HepG2 (cell line): ENCODE measurements at regions not wholly inside any gene's neighbourhood (a gene's known extent, or its start where the extent isn't known, plus 50 kb on each side); places are given as distances from the start of the nearest gene placed in this dataset.

Experiments
- BORCS8-MEF2B ChIP-seq: sonication (generic); formaldehyde crosslinking; IDR thresholded peaks from 2 replicates; pipeline ENCODE4 v1.8.0; 2022; ENCODE audit warnings: mild to moderate bottlenecking, missing genetic modification reagents
- GABPA ChIP-seq, 2 experiments: IDR thresholded peaks; 2 replicates each; pipeline ENCODE4 v1.6.1; 2011 to 2016; ENCODE audit warnings: low read depth in 2 of 2, low read length in 1 of 2, missing biosample characterization in 1 of 2, missing genetic modification characterization in 1 of 2
- HNF1A ChIP-seq, 2 experiments: sonication (generic) in 1 of 2; formaldehyde crosslinking in 1 of 2; IDR thresholded peaks; 2 replicates each; pipeline versions ENCODE4 v1.4.0 to v1.6.1; 2016 to 2020; ENCODE audit warnings: borderline replicate concordance in 1 of 2, low read depth in 1 of 2, mild to moderate bottlenecking in 1 of 2, missing genetic modification reagents in 1 of 2
- MBNL3 ChIP-seq: fragments of 250-450 bp; sonication (Bioruptor Pico); conservative IDR thresholded peaks from 2 replicates; pipeline ENCODE4 v1.8.0; 2022; ENCODE audit warnings: mild to moderate bottlenecking, inconsistent platforms
- NFE2L1 ChIP-seq: sonication (generic); formaldehyde crosslinking; IDR thresholded peaks from 2 replicates; pipeline ENCODE4 v1.4.0; 2020; ENCODE audit warnings: missing genetic modification reagents, mild to moderate bottlenecking, borderline replicate concordance
- NONO ChIP-seq, 2 experiments: fragments of 450-650 bp in 1 of 2; sonication (generic) in 1 of 2; formaldehyde crosslinking in 1 of 2; IDR thresholded peaks in 1 of 2; conservative IDR thresholded peaks in 1 of 2; 2 replicates each; pipeline versions ENCODE4 v1.6.1 to v1.8.0; 2017 to 2022; ENCODE audit warnings: mild to moderate bottlenecking in 1 of 2, missing genetic modification reagents in 1 of 2, moderate library complexity in 1 of 2
- RCOR2 ChIP-seq: IDR thresholded peaks from 2 replicates; pipeline ENCODE4 v1.6.1; 2016; ENCODE audit warnings: missing biosample characterization, missing genetic modification reagents
- SOX13 ChIP-seq, 3 experiments: fragments of 450-650 bp in 1 of 3; sonication (generic) in 1 of 3; formaldehyde crosslinking in 1 of 3; IDR thresholded peaks in 2 of 3; conservative IDR thresholded peaks in 1 of 3; 2 replicates each; pipeline versions ENCODE4 v1.5.0 to v1.6.1; 2016 to 2020; ENCODE audit warnings: antibody characterized with exemption in 1 of 3, mild to moderate bottlenecking in 1 of 3, missing compliant biosample characterization in 1 of 3, missing genetic modification reagents in 1 of 3, moderate library complexity in 1 of 3
- SRF ChIP-seq: IDR thresholded peaks from 2 replicates; pipeline ENCODE4 v1.6.1; 2011; ENCODE audit warnings: mild to moderate bottlenecking, low read depth, low read length, moderate library complexity
- TOE1 ChIP-seq: sonication (generic); formaldehyde crosslinking; IDR thresholded peaks from 2 replicates; pipeline ENCODE4 v1.4.0; 2020; ENCODE audit warnings: mild to moderate bottlenecking, missing genetic modification reagents
- ZFAT ChIP-seq: sonication (generic); formaldehyde crosslinking; conservative IDR thresholded peaks from 2 replicates; pipeline ENCODE4 v1.8.1; 2023; ENCODE audit warnings: missing genetic modification reagents, inconsistent platforms
- ZNF224 ChIP-seq: sonication (generic); formaldehyde crosslinking; IDR thresholded peaks from 2 replicates; pipeline ENCODE4 v1.5.0; 2020; ENCODE audit warnings: mild to moderate bottlenecking, missing genetic modification reagents
- ZNF343 ChIP-seq: sonication (generic); formaldehyde crosslinking; IDR thresholded peaks from 2 replicates; pipeline ENCODE4 v1.4.0; 2020; ENCODE audit warnings: mild to moderate bottlenecking, missing genetic modification reagents
- TF ChIP-seq, protein P1 (sequence below): sonication (generic); formaldehyde crosslinking; IDR thresholded peaks from 2 replicates; pipeline ENCODE4 v1.4.0; 2020; ENCODE audit warnings: missing genetic modification reagents
- TF ChIP-seq, protein P2 (sequence below): sonication (generic); formaldehyde crosslinking; IDR thresholded peaks from 2 replicates; pipeline ENCODE4 v1.9.0; 2021; ENCODE audit warnings: missing genetic modification reagents, mild to moderate bottlenecking, borderline replicate concordance
- TF ChIP-seq, protein P3 (sequence below): sonication (generic); formaldehyde crosslinking; IDR thresholded peaks from 2 replicates; pipeline ENCODE4 v1.4.0; 2020; ENCODE audit warnings: missing genetic modification reagents, mild to moderate bottlenecking, borderline replicate concordance

GRCh38 chr5:74953937-74954720, 87.9 kb upstream of the FAM169A start (continued):
- TF ChIP-seq, protein P1, sequence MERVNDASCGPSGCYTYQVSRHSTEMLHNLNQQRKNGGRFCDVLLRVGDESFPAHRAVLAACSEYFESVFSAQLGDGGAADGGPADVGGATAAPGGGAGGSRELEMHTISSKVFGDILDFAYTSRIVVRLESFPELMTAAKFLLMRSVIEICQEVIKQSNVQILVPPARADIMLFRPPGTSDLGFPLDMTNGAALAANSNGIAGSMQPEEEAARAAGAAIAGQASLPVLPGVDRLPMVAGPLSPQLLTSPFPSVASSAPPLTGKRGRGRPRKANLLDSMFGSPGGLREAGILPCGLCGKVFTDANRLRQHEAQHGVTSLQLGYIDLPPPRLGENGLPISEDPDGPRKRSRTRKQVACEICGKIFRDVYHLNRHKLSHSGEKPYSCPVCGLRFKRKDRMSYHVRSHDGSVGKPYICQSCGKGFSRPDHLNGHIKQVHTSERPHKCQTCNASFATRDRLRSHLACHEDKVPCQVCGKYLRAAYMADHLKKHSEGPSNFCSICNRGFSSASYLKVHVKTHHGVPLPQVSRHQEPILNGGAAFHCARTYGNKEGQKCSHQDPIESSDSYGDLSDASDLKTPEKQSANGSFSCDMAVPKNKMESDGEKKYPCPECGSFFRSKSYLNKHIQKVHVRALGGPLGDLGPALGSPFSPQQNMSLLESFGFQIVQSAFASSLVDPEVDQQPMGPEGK (CRISPR knock-in tag), result no peak; the same call in 1 of the 2 replicates
- TF ChIP-seq BORCS8-MEF2B (0 out of 2 replicates have a peak, but pooled peaks have one; percentile 43), SOX13 (IDR thresholded peaks at IDR 0.05) (peak; percentile 55; the same call in 1 of the 2 replicates), SOX13 (CRISPR knock-in tag; conservative IDR thresholded peaks at IDR 0.05 in 1 of 2, IDR thresholded peaks at IDR 0.05 in 1 of 2) (peak in 1 of 2 experiments; percentile 86; a peak in 1 of 4 replicates), ZFAT (CRISPR knock-in tag) (no peak), SRF (no peak), NFE2L1 (CRISPR knock-in tag) (no peak), GABPA (IDR thresholded peaks at IDR 0.05; ENCODE audit: low read depth, low read length) (no peak), GABPA (CRISPR knock-in tag; IDR thresholded peaks at IDR 0.05; ENCODE audit: low read depth) (peak; percentile 67), NONO (IDR thresholded peaks at IDR 0.05) (no peak), NONO (CRISPR knock-in tag; conservative IDR thresholded peaks at IDR 0.05) (no peak), HNF1A (IDR thresholded peaks at IDR 0.05; ENCODE audit: low read depth) (peak; percentile 85), HNF1A (CRISPR knock-in tag; IDR thresholded peaks at IDR 0.05; ENCODE audit: borderline replicate concordance) (peak; percentile 93), ZNF224 (no peak), TOE1 (CRISPR knock-in tag) (no peak), RCOR2 (CRISPR knock-in tag) (peak; percentile 83; the same call in 1 of the 2 replicates), ZNF343 (no peak), MBNL3 (no peak)
- TF ChIP-seq, protein P2, sequence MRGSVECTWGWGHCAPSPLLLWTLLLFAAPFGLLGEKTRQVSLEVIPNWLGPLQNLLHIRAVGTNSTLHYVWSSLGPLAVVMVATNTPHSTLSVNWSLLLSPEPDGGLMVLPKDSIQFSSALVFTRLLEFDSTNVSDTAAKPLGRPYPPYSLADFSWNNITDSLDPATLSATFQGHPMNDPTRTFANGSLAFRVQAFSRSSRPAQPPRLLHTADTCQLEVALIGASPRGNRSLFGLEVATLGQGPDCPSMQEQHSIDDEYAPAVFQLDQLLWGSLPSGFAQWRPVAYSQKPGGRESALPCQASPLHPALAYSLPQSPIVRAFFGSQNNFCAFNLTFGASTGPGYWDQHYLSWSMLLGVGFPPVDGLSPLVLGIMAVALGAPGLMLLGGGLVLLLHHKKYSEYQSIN (CRISPR knock-in tag), result no peak
- TF ChIP-seq, protein P3, sequence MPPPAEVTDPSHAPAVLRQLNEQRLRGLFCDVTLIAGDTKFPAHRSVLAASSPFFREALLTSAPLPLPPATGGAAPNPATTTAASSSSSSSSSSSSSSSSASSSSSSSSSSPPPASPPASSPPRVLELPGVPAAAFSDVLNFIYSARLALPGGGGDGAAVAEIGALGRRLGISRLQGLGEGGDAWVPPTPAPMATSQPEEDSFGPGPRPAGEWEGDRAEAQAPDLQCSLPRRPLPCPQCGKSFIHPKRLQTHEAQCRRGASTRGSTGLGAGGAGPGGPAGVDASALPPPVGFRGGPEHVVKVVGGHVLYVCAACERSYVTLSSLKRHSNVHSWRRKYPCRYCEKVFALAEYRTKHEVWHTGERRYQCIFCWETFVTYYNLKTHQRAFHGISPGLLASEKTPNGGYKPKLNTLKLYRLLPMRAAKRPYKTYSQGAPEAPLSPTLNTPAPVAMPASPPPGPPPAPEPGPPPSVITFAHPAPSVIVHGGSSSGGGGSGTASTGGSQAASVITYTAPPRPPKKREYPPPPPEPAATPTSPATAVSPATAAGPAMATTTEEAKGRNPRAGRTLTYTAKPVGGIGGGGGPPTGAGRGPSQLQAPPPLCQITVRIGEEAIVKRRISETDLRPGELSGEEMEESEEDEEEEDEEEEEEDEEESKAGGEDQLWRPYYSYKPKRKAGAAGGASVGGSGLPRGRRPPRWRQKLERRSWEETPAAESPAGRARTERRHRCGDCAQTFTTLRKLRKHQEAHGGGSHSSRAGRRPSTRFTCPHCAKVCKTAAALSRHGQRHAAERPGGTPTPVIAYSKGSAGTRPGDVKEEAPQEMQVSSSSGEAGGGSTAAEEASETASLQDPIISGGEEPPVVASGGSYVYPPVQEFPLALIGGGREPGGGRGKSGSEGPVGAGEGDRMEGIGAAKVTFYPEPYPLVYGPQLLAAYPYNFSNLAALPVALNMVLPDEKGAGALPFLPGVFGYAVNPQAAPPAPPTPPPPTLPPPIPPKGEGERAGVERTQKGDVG, result no peak
